SIG-M5 treated with dmso at 0.1 percent for 504 hours (cell line): ENCODE measurements at regions not wholly inside any gene's neighbourhood (a gene's known extent, or its start where the extent isn't known, plus 50 kb on each side); places are given as distances from the start of the nearest gene placed in this dataset.

ENCODE experiments used
- DNase-seq: peaks from one replicate; lab custom pipeline; 2025; ENCODE audit not compliant: unreplicated experiment; lab: John Stamatoyannopoulos, UW

DNA sequence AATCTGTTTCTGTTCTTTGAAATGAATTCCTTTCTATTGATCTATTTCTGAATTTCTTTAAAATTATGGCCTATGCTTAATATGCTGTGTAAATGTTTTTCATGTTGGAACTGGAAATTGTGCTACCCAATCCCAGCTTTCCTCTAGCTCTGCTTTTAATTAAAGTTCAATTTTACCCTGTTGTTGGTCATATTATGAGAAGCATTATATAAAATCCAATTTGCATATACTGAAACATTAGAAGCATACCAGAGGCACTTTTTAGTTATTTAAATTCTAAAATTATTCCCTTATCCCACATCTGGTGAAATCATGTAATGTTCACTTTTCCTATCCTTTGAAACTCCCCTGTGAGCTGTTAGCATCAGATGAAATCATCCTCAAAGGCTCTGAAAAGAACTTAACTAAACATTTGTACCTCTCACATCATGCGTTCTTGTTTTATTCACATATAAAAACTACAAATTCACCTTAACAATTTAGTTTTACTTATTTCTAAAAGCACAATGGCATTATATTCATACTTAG is 160.6 kb upstream of the COL21A1 start:
- DNase-seq, result no peak

DNA sequence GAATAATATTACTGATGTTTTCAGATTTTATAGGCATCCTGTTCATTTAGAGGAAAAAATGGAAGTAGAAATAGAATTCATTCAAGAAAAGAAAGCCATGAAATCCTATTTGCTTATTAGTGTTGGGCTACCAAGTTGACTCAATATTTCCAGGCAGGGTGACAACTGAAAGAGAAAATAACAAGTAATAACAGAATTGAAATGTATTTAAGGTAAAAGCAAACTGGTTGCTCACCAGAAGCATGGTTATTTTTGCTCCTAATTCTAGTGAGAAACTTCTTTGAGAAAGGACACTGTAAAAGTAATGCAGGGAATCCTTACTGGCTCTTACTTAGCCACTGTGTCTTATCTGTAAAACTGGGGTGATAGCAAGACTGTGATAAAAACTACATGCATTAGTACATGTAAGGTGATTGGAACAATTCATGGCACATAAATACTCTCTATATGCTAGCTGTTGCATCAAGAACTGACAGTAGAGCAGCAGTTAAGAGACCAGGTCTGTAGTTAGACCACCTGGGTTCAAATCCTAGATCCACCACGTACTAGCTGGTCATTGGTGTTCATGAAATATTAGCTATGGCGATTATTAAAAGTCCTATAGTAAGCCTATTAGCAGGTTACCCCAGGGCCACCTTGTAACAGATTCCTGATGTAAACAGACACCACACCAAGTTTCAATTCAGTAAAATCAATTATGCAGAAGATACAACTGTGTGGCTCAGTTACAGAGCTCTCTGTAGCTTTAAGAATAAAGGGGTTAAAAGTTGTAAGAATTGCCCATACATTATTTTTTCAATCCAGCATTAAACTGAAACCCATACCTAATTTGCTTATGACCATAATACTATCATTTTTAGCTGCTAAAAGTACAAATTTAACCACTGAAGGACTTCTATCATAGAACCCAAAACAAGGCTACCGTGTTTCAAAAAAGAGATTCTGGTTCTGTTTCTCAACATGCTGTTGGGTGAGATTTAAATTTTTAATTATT is 159.2 kb upstream of the COL21A1 start:
- no peak for DNase-seq

DNA sequence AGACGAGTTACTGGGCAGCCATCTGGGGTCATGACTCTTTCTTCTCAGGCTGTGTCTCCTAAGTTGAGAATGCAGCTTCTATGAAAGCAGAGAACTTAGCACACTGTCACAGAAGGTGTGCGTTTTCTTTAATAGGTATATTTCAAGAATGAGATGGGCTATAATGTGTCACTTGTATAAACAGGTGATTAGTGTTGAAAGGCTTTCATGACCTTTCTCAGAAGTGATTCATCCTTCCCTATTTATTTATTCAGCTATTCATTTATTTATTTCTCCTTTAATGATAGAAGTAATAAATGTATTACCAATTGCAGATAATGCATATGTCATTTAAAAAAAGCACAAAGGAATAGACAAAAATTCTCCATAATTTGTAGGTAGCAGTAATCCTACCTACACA is 157.2 kb upstream of the COL21A1 start:
- no peak for DNase-seq

DNA sequence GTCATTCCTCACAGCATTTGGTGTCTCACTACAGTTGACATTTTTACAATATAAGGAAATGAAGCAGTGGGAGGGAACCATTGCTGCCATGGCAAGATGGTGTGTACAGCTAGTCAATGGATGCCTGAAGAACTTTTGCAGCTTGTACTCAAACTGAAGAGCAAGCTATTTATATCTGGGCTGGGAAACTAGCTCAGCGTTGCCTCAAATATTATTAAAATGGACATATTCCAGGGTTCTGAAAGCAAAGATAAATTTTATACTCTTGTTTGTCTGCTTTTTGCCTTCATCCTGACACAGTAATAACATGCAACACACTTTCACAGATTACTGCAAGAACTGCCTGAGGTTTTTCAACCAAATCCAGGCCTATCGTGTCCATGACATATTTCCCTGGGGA is 156.4 kb upstream of the COL21A1 start:
- no peak for DNase-seq

DNA sequence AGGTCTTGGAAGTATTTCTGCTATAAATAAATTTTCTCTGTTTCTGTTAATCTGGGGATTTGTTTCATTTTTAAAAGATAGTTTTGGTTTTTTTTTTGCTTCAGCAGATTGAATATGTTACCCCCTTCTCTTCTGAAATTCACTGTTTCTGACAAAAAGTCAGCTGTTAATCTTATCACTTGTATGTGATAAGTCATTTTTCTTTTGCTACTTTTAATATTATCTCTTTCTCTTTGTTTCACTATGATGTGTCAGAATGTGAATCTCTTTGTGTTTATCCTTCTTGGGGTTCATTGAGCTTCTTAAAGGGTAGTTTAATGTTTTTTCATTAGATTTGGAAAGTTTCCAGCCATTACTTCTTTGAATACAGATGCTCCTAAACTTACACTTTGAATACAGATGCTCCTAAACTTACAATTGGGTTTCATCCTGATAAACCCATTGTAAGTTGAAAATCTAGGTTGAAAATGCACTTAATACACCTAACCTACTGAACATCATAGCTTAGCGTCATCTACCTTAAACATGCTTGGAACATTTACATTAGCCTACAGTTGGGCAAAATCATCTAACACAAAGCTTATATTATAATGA is 154.2 kb upstream of the COL21A1 start:
- no peak for DNase-seq

DNA sequence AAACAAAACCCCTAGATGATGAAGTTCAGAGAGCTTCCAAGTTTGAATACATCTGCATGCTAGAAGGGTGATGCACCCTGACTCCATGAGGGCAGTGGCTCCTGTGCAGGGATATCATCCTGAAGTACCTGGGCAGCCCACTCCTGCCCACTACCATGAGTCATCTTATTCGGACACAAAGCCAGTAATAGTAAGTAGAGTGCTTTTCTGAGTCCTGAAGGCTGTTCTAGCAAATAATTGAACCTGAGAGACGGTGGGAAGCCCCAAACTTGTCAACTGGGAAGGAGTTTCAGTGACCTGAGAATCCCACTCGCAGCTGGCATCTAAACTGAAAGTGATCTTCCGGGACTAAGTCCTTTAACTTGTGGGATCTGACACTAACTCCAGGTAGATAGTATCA is 152.9 kb upstream of the COL21A1 start:
- DNase-seq, result no peak

DNA sequence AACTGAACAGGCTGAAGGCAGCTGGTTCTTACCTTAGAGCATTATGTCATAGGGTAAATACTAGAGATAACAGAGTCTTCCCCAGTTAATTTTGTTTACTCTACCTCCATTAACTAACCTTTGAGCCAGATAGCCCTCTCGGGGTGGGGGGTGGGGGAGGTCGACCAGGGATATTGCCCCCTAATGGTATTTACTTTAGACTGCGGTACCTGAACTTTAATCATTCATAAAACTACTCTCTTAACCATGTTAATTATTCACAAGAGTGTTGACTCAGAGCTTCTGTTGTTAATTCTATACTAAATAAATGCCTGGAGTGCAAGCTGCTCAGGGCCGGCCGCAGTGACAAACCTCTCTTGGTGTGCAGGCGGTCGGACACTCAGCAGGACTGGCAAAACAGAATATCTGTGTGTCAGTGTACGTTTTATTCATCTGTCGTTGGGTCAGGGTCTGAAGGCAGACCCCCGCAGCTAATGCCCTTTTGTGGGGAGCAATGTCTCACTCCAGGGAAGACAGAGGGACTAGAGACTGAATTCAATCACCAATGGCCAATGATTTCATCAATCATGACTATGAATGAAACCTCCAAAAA is 152.4 kb upstream of the COL21A1 start:
- DNase-seq, result no peak

DNA sequence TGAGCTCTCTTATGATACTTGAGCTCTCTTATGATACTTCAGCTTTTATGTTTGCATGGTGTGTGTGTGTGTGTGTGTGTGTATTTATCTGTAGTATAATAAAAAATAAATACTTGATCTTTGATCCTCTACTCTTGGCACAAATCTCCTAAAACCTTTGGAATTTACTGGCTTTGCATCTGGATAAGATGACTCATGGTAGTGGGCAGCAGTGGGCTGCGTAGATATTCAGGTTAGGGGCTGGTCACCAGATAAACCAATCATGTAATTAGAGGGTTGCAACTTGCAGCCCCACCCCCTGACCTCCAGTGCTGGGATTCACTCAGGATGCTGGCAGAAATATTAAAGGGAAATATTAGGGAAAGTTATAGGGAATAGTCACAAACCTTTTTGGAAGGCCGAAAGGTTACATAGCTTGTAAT is 151.9 kb upstream of the COL21A1 start:
- DNase-seq, result no peak

DNA sequence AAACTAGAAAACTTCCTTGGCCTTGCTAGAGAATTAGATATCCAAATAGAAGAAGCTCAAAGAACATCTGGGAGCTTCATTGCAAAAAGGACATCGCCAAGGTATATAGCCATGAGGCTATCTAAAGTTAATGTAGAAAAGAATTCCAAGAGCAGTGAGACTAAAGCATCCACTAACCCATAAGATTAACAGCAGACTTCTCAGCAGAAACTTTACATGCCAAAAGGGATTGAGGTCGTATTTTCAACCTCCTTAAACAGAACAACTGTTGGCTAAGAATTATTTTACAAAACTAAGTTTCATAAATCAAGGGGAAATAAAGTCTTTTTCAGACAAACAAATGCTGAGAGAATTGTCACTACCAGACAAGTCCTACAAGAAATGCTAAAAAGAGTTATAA is 149.1 kb upstream of the COL21A1 start:
- DNase-seq, result no peak

DNA sequence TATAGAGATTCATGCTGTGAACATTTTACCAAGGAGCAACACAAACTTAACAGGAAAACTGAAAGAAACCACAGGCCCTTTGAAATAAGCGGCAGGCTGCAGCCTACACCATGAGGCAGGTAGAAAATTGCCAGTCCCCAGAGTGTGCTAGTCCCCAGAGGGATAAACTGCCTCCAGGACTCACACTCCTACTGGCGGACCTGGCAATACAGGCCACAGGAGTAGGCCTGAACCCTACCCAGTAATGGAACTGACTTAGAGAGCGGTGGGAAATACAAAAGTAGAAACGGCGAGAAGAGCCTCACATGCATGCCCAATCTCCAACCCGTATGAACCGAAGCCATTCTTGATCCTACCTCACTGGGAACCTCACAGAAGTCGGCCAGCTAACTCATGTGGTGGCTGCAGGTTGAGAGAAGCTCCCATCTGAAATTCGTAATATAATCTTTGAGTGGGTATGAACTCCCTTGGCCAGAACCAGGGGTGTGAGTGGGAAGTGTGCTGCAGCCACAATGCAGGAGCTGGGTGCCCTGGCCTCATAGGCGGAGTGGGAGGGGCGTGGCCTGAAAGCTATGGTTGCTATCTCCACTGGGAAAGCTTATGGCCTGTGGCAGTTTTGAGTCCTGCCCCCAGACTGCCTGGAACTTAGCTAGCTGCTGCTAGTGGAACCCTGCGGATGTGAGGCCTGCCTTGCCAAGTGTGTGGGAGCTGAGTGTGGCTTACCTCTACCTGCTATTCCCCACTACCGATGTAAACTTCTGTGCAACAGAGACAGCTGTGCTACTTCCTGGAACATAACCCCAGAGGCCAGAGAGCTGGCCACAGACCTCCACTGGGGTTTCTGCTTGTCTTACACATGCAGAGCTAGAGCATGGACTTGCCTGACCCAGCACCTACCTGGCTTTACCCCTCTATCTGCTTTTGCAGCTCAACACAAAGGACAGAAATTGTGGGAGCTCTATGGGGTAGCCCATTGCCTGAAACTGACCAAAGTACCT is 146.5 kb upstream of the COL21A1 start:
- DNase-seq, result no peak

DNA sequence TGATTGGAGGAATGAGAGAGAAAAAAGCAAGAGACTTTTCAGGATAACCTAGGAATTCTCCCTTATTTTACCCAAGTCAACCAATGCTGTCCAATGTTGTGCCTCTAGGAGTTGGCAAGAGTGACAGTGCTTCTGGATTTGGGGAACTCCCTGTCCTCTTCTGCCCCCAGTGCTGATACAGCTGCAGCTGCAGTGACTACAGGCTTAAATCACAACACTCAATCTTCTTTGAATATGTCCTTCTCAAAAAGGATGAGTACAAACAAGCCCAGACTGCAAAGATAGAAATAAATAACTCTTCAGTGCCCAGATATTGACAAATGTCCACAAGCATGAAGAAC is 141.0 kb upstream of the COL21A1 start:
- DNase-seq, result no peak

DNA sequence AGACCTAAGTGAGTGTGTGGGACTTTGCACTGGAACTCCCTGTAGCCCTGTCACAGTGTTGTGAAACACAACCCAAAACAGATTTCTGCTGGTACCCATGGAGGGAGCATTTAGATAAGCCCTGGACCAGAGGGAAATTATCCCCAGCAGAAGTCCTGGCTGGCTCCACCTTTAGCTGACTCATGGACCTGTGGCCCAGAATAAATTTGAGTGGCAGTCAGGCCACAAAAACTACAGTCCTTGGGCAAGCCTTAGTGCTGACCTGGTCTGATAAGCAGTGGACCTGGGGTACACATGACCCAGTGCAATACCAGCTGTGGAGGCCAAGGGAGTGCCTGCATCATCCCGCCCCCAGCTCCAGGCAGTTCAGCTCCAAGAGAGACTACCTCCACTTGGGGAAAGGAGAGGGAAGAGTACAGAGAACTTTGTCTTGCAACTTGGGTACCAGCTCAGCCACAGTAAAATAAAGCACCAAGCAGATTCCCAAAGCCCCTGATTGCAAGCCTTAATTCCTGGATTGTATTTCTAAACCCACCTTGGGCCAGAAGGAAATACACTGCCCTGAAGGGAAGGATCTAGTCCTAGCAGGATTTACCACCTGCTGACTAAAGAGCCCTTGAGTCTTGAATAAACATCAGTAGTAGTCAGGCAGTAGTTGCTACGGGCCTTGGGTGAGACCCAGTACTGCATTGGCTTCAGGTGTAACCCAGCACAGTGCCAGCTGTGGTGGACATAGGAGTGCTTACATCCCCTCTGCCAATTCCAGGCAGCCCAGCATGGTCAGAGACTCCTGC is 140.4 kb upstream of the COL21A1 start:
- no peak for DNase-seq

DNA sequence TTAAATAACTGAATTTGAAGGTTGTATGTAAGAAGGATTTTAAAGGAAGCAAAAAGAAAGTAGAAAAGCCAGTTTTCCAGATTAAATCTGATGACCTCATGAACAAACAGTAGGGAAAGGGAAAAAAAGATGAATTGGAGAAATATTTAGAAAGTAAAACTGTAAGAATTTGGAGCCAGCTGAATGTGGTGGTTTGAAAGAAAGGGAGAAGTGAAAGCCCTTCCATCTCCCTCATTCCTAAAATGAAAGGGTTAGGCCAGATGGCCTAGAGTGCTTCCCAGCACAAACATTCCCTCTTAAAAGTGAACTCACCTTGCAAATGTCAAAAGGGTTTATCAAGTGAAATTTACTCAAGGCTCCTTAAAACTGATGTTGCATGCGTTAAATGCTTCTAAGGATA is 139.3 kb upstream of the COL21A1 start:
- no peak for DNase-seq

DNA sequence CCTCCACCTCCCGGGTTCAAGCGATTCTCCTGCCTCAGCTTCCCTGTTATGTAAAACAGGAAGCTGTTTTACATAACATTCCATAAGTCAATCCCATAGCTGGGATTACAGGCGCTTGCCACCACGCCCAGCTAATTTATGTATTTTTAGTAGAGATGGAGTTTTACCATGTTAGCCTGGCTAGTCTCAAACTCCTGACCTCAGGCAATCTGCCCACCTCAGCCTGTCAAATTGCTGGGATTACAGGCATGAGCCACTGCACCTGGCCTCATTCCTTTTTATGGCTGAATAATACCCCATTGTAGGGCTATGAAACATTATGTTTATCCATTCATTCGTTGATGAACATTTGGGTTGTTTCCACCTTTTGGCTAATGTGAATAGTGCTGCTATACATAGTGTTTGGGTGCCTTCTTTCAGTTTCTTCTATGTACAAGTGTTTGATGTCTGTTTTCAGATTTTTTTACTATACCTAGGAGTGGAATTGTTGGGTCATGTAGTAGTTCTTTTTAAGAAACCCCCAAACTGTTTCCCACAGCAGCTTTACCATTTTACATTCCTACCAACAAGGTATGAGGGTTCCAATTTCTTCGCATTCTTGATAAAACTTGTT is 138.7 kb upstream of the COL21A1 start:
- no peak for DNase-seq

DNA sequence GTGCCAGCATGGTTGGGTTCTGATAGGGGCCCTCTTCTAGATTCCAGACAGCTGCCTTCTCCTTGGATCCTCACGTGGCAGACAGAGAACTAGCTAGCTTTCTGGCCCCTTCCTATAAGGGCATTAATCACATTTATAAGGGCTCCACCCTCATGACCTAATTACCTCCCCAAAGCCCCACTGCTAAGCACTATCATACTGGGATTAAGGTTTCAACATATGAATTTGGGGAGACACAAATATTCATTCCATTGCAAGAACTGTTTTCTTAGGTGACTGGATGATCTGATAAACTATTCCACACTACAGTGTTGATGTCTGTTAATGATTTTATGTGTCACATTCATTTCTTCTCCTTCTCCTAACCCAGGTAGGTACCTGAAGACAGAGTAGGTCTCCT is 135.8 kb upstream of the COL21A1 start:
- no peak for DNase-seq

DNA sequence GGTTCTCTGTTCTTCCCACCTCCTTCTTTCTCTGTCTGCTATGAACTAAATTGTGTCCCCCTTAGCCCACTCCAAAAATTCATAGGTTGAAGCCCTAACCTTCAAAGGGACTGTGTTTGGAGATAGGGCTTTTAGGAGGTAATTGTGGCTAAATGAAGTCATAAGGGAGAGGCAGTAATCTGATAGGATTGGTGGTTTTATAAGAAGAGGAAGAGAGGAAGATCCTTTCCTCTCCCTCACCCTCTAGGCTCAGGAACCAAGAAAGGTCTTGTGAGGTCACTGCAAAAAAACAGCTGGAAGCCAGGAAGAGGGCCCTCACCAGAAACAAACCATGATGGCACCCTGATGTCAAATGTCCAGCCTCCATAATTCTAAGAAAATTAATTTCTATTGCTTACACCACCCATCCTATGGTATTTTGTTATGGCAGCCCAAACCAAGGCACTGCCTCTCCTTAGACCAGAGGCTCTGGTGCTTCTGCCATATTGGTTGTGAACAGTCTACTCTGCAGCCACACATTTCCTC is 135.1 kb upstream of the COL21A1 start:
- DNase-seq, result no peak

DNA sequence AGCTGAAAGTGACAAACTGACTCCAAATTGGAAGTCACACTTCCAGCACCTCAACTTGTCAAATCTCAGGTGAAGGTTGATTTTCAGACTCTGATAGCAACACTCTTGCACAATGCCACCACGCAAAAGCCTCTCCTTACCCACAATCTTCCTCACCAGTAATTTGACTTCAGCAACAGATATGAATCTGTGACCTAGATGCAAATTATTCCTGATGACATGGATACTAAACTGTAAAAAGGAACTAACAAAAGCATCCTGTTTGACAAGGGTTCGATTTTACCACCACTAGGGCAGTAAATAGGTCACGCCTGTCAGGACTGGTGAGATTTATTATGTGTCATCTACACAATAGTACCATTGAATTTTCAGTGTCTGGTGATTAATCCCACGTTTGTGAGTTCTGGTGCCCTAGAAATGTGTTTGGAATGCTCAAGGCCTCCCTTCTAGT is 134.4 kb upstream of the COL21A1 start:
- no peak for DNase-seq

DNA sequence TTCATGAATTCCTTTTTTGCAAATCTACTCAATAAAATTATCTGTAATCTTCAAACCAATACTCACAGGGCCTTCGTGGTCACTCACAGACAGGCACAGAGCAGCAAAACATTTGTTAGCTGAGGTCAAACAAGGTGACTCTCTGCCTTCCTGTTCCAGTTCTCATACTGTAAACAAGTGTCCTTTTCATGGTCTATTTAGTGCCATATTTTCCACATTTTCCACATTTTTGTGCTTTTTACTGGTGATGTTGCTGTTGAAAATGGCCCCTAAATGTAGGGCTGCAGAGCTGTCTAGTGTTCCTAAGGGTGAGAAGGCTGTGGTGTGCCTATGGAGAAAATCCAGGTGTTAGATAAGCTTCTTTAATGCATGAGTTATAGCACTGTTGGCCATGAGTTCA is 133.1 kb upstream of the COL21A1 start:
- DNase-seq, result no peak

DNA sequence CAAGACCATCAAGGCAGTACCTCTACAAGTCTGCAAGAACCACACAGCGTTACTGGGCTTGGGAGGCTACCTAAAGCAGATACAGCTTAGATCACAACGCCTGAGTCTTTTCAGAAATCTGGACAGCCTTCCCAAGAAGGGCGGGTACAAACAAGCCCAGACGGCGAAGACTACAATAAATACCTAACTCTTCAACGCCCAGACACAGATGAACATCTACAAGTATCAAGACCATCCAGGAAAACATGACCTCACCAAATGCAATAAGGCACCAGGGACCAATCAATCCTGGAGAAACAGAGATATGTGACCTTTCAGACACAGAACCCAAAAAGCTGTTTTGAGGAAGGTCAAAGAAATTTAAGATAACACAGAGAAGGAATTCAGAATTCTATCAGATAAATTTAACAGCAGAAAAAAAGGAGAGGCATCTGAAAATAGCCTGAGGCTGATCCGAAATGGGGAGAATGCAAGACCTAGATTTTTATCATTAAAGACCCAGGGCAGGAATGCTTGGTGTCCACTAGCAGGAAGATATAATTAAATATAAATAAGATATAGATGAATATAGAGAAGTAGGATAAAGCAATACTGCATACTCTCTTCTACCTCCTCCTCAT is 131.7 kb upstream of the COL21A1 start:
- DNase-seq, result no peak
